A673 (cell line): ENCODE measurements at regions not wholly inside any gene's neighbourhood (a gene's known extent, or its start where the extent isn't known, plus 50 kb on each side); places are given as distances from the start of the nearest gene placed in this dataset.

Experiments
- CTCF ChIP-seq: fragments of 300-800, 200-600 bp; sonication (generic); conservative IDR thresholded peaks from 2 replicates; pipeline ENCODE4 v1.5.1; 2017; ENCODE audit warnings: low read depth, mild to moderate bottlenecking, antibody characterized with exemption, low read length, moderate library complexity, mixed read lengths
- EZH2 ChIP-seq: fragments of 200-600 bp; sonication (generic); IDR thresholded peaks from 2 replicates; pipeline ENCODE4 v1.6.1; 2017; ENCODE audit warnings: borderline replicate concordance, low read depth, mild to moderate bottlenecking, mixed read lengths, antibody characterized with exemption, low read length; ENCODE audit not compliant: poor library complexity, severe bottlenecking

- TF ChIP-seq CTCF (no peak), EZH2 (no peak)
Observed at GRCh38 chr9:28293369-28294090, 720.2 kb upstream of the C9orf72 start.
